Panc1 (cell line): ENCODE measurements at regions not wholly inside any gene's neighbourhood (a gene's known extent, or its start where the extent isn't known, plus 50 kb on each side); places are given as distances from the start of the nearest gene placed in this dataset.

ENCODE experiments used
- ATAC-seq: fragments of 200-7000 bp; cut with Tn5 transposase; 2 replicates; pipeline ENCODE4 v1.9.1; 2020; ENCODE audit warnings: mild to moderate bottlenecking, moderate library complexity
- BruUV-seq: library from RNA; stranded (reverse); fragments of 400-500 nt; replicated peaks from 2 replicates; lab custom pipeline; 2021; lab: Mats Ljungman, UMichigan
- CTCF ChIA-PET: fragments of 300-600 bp; sonication (Branson Sonifier 250); formaldehyde crosslinking; loops from one replicate; lab custom pipeline; 2022; ENCODE audit warnings: antibody characterized with exemption; lab: Charles Lee
- POLR2A ChIA-PET: fragments of 300-600 bp; sonication (Branson Sonifier 250); formaldehyde crosslinking; loops from one replicate; lab custom pipeline; 2022; ENCODE audit warnings: antibody characterized with exemption; lab: Charles Lee
- DNase-seq: peaks from one replicate; pipeline ENCODE4 v3.0.0-alpha.2; 2010; ENCODE audit warnings: low read depth, low spot score
- H3K27ac ChIP-seq: 2 replicates; pipeline ENCODE4 v1.5.1; 2011; ENCODE audit warnings: mild to moderate bottlenecking, low read length, inconsistent platforms
- H3K27me3 ChIP-seq: fragments of 200-500 bp; sonication (Bioruptor generic); 2 replicates; pipeline ENCODE4 v1.6.0; 2014; ENCODE audit warnings: low read length, inconsistent platforms; ENCODE audit not compliant: control insufficient read depth, insufficient read depth
- H3K36me3 ChIP-seq: fragments of 200-500 bp; sonication (Bioruptor generic); 2 replicates; pipeline ENCODE4 v1.5.1; 2014; ENCODE audit warnings: inconsistent platforms, mild to moderate bottlenecking, low read length, moderate library complexity; ENCODE audit not compliant: control insufficient read depth, insufficient read depth
- H3K4me1 ChIP-seq: 2 replicates; pipeline ENCODE4 v1.5.1; 2011; ENCODE audit warnings: inconsistent platforms, mild to moderate bottlenecking, low read length, moderate library complexity; ENCODE audit not compliant: control insufficient read depth, insufficient read depth
- H3K4me3 ChIP-seq, 2 experiments: 2 replicates each; pipeline ENCODE4 v1.5.1; 2011 to 2012; ENCODE audit warnings: low read depth in 2 of 2, low read length in 2 of 2, mild to moderate bottlenecking in 2 of 2, inconsistent platforms in 1 of 2, moderate library complexity in 1 of 2
- H3K9me3 ChIP-seq: fragments of 200-500 bp; sonication (Bioruptor generic); 2 replicates; pipeline ENCODE4 v1.5.1; 2014; ENCODE audit warnings: low read depth, mild to moderate bottlenecking, inconsistent platforms, low read length, moderate library complexity; ENCODE audit not compliant: control insufficient read depth, insufficient read depth
- CTCF ChIP-seq: fragments of 450-650 bp; IDR thresholded peaks from 2 replicates; pipeline ENCODE4 v1.5.1; 2017; ENCODE audit warnings: mild to moderate bottlenecking
- POLR2AphosphoS5 ChIP-seq: IDR thresholded peaks from 2 replicates; pipeline ENCODE4 v1.6.1; 2012; ENCODE audit warnings: mild to moderate bottlenecking, low read depth, low read length, moderate library complexity
- REST ChIP-seq, 2 experiments: IDR thresholded peaks; 2 replicates each; pipeline ENCODE4 v1.6.1; 2011 to 2012; ENCODE audit warnings: low read depth in 2 of 2, control low read depth in 1 of 2, low read length in 1 of 2, mild to moderate bottlenecking in 1 of 2, moderate library complexity in 1 of 2; ENCODE audit not compliant: insufficient read depth in 1 of 2
- SIN3A ChIP-seq: IDR thresholded peaks from 2 replicates; pipeline ENCODE4 v1.6.1; 2012; ENCODE audit warnings: low read depth, mild to moderate bottlenecking, low read length, moderate library complexity, borderline replicate concordance; ENCODE audit not compliant: insufficient read depth
- TCF7L2 ChIP-seq: IDR thresholded peaks from 2 replicates; pipeline ENCODE4 v1.6.1; 2011; ENCODE audit warnings: mild to moderate bottlenecking, low read depth, low read length, inconsistent platforms
- in situ Hi-C: cut with HindIII; loops from 2 replicates; pipeline ENCODE4 v1.10.0; 2016; ENCODE audit warnings: low sequenced_read_pairs, low pct_unique_long_range_greater_than_20kb
- intact Hi-C: fragments of 100-400 bp; cut with micrococcal nuclease; formaldehyde crosslinking; loops from one replicate; pipeline ENCODE4 v1.10.0; 2022; ENCODE audit not compliant: unreplicated experiment

- ChIA-PET CTCF (no interaction called here), POLR2A (no interaction called here)
- DNase-seq (no peak), ATAC-seq (no peak)
- intact Hi-C loops (no loop called here), in situ Hi-C loops (no loop called here)
- Histone ChIP-seq H3K9me3 (peaks cover 8% of the 10 kb centered on the region; the same call in 1 of the 2 replicates), H3K4me3 (no peak overlapping the region), H3K27me3 (no peaks in the 10 kb centered on the region), H3K36me3 (no peaks in the 10 kb centered on the region), H3K4me1 (peaks cover 1% of the 10 kb centered on the region; the same call in 1 of the 2 replicates), H3K27ac (no peak overlapping the region)
- no TSS peak for BruUV-seq
- TF ChIP-seq SIN3A: no peak
- TF ChIP-seq CTCF: no peak
- no peak for TF ChIP-seq TCF7L2
- no peak for TF ChIP-seq REST (IDR thresholded peaks at IDR 0.05; ENCODE audit: insufficient read depth in 1 of 2, low read depth in 2 of 2, low read length in 1 of 2)
- no peak for TF ChIP-seq POLR2AphosphoS5
These were observed 217.3 kb downstream of the RPS24 start for GRCh38 chr10:78251016-78251385.

GRCh38 chr10:78252286-78252685 lies 218.6 kb downstream of the RPS24 start:
- in situ Hi-C loops: no loop called here
- Histone ChIP-seq H3K9me3 (peaks cover 8% of the 10 kb centered on the region; the same call in 1 of the 2 replicates), H3K27ac (no peak overlapping the region), H3K4me1 (peaks cover 6% of the 10 kb centered on the region; the same call in 1 of the 2 replicates), H3K4me3 (no peak overlapping the region), H3K36me3 (no peaks in the 10 kb centered on the region), H3K27me3 (no peaks in the 10 kb centered on the region)
- ATAC-seq (no peak), DNase-seq (no peak)
- intact Hi-C loops: no loop called here
- CTCF ChIA-PET: no interaction called here
- TF ChIP-seq TCF7L2 (no peak), POLR2AphosphoS5 (no peak), SIN3A (no peak), REST (IDR thresholded peaks at IDR 0.05; ENCODE audit: insufficient read depth in 1 of 2, low read depth in 2 of 2, low read length in 1 of 2) (no peak), CTCF (no peak)
- POLR2A ChIA-PET: no interaction called here
- BruUV-seq: no TSS peak
